Endothelial cell (in vitro differentiated cells): ENCODE measurements at regions not wholly inside any gene's neighbourhood (a gene's known extent, or its start where the extent isn't known, plus 50 kb on each side); places are given as distances from the start of the nearest gene placed in this dataset.
A peak's percentile ranks its signal among the peaks of the same experiment; 100 is the strongest.
"Not testable (repeated sequence)": the region's sequence is repeated elsewhere in the genome, so short reads cannot be mapped to it uniquely, and the experiment has no call there.

Source experiments
- DNase-seq: peaks from one replicate; pipeline ENCODE4 v3.0.0; 2021; ENCODE audit warnings: low spot score
- H3K27ac Mint-ChIP-seq: one replicate; pipeline ENCODE4 v1.8.0; 2021; ENCODE audit warnings: mixed read lengths, inconsistent platforms; ENCODE audit not compliant: unreplicated experiment
- H3K27me3 Mint-ChIP-seq: one replicate; pipeline ENCODE4 v1.8.0; 2021; ENCODE audit warnings: mild to moderate bottlenecking, moderate library complexity, mixed read lengths, inconsistent platforms; ENCODE audit not compliant: unreplicated experiment
- H3K36me3 Mint-ChIP-seq: one replicate; pipeline ENCODE4 v1.8.0; 2021; ENCODE audit warnings: mild to moderate bottlenecking, low read depth, mixed read lengths, inconsistent platforms; ENCODE audit not compliant: unreplicated experiment
- H3K4me1 Mint-ChIP-seq: one replicate; pipeline ENCODE4 v1.8.0; 2021; ENCODE audit warnings: mild to moderate bottlenecking, mixed read lengths, inconsistent platforms; ENCODE audit not compliant: unreplicated experiment
- H3K4me3 Mint-ChIP-seq: one replicate; pipeline ENCODE4 v1.8.0; 2021; ENCODE audit warnings: mild to moderate bottlenecking, mixed read lengths, inconsistent platforms; ENCODE audit not compliant: unreplicated experiment
- H3K9me3 Mint-ChIP-seq: one replicate; pipeline ENCODE4 v1.8.0; 2021; ENCODE audit warnings: mixed read lengths, inconsistent platforms; ENCODE audit not compliant: unreplicated experiment
- CTCF ChIP-seq: fragments of 200-600 bp; sonication (generic); IDR thresholded peaks from one replicate; pipeline ENCODE4 v1.5.0; 2021; ENCODE audit warnings: antibody characterized with exemption; ENCODE audit not compliant: unreplicated experiment

DNA sequence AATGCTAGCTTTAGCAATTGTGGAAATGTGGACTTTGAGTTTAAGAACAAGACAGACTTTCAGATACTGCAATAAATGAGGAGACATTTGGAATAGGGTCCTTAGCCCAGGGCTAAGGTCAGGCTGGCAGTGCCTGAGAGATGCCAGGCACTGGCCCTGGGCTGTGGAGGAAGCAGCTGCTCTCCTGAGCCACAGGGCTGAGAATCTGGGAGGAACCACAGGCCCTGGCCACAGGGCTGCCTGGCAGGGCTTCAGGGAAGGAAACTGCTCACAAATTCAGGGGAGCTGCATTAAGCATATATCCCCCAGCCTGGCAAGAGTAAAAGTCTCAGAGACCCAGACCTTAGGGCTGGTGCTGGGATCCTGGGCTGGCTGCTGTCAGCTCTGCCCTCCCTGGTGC, 305.1 kb downstream of the RPIA start:
- H3K27ac Mint-ChIP-seq, H3K27me3 Mint-ChIP-seq: not testable (repeated sequence)

DNA sequence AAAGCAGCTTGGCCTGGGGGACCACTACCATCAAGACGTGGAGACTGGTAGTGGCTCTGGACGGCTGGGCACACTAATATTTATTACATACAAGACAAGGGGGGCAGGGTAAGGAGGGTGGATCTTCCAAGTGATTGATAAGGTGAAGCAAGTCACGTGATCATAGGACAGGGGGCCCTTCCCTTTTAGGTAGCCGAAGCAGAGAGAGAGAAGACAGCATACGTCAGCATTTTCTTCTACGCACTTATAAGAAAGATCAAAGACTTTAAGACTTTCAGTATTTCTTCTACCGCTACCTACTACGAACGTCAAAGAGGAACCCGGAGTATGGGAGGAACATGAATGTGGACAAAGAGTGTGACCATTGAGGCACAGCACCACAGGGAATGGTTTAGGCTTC, 307.9 kb downstream of the RPIA start:
- peaks cover 9% of the 10 kb centered on the region for H3K4me1 Mint-ChIP-seq
- no peak overlapping the region for H3K27ac Mint-ChIP-seq
- no peaks in the 10 kb centered on the region for H3K9me3 Mint-ChIP-seq
- H3K27me3 Mint-ChIP-seq: no peaks in the 10 kb centered on the region
- H3K4me3 Mint-ChIP-seq: no peak overlapping the region
- no peak for DNase-seq
- H3K36me3 Mint-ChIP-seq: no peaks in the 10 kb centered on the region
- TF ChIP-seq CTCF: no peak

More for the DNA sequence above, 305.1 kb downstream of the RPIA start:
- H3K9me3 Mint-ChIP-seq, DNase-seq, H3K36me3 Mint-ChIP-seq, H3K4me3 Mint-ChIP-seq: not testable (repeated sequence)
- peaks cover 11% of the 10 kb centered on the region for H3K4me1 Mint-ChIP-seq

- Mint-ChIP-seq H3K27me3 (no peaks in the 10 kb centered on the region), H3K27ac (no peak overlapping the region), H3K9me3 (no peaks in the 10 kb centered on the region), H3K36me3 (no peaks in the 10 kb centered on the region), H3K4me1 (peaks cover 6% of the 10 kb centered on the region), H3K4me3 (no peak overlapping the region)
- no peak for DNase-seq
- no peak for TF ChIP-seq CTCF
Observed at GRCh38 chr2:89000235-89000634, 308.8 kb downstream of the RPIA start.

DNA sequence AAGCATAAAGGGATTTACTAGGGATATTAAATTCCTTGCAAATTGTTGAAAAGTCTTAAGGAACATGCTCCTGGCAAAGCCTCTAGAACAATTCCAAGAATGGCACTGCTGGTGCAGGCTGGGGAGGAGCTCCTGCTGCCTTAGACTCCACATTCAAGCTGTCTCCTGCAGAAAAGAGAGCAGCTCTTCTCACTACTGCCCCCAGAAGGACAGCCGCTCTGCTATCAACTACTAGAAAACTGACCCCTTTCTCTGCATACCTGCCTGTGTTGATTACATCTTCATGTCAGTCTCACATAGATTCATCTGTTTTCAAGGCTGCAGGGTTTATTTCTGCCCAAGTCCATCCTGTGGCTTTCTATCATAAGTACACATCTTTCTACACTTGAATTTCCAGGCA, 312.8 kb downstream of the RPIA start:
- H3K27me3 Mint-ChIP-seq, H3K9me3 Mint-ChIP-seq, H3K27ac Mint-ChIP-seq: not testable (repeated sequence)

DNA sequence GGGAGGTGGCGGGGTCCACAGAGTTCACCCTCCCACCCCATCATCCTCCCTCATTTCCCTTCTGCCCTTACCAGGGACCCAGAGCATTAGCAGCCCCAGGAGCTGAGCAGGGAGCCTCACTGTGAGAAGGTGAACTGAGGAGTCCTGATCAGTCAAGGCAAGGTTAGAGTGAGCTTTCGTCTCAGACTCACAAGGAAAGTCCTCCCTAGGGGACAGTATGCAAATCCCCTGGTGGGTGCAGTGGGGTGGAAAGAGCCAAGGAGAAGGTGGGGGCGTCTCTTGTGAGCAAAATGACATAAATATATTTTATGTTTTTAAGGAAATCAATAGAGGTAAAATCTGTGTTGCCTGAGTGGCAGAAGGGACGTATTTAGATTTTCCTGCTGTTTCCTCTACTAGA, 329.1 kb downstream of the RPIA start:
- not testable (repeated sequence) for DNase-seq, H3K27me3 Mint-ChIP-seq, H3K4me3 Mint-ChIP-seq, H3K9me3 Mint-ChIP-seq, H3K27ac Mint-ChIP-seq, H3K4me1 Mint-ChIP-seq, H3K36me3 Mint-ChIP-seq

More for the DNA sequence above, 312.8 kb downstream of the RPIA start:
- not testable (repeated sequence) for H3K4me1 Mint-ChIP-seq, H3K36me3 Mint-ChIP-seq, H3K4me3 Mint-ChIP-seq, DNase-seq

DNA sequence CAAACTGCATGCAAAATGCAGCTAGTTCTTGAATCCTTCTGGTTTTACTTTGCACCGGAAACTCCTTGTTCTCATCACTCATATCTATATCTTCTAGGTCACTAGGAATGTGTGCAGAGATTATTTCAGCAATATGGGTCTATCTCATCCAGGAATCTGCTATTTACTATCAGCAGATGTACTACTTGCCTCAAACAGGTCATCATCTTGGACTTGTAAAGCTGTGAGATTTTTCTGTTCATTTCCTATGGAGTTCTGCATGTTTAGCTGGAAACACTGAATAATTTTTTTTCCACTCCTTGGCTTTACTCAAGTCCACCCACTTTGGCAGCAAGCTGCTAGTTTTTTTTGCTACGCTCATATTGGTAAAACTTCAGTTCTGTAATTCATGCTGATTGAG, 334.8 kb downstream of the RPIA start:
- not testable (repeated sequence) for DNase-seq, H3K4me3 Mint-ChIP-seq, H3K4me1 Mint-ChIP-seq, H3K27me3 Mint-ChIP-seq, H3K27ac Mint-ChIP-seq, H3K9me3 Mint-ChIP-seq, H3K36me3 Mint-ChIP-seq

- not testable (repeated sequence) for H3K36me3 Mint-ChIP-seq, H3K9me3 Mint-ChIP-seq, H3K4me3 Mint-ChIP-seq, H3K4me1 Mint-ChIP-seq, H3K27ac Mint-ChIP-seq, H3K27me3 Mint-ChIP-seq, DNase-seq
Observed at GRCh38 chr2:89027115-89027514, 335.6 kb downstream of the RPIA start.

DNA sequence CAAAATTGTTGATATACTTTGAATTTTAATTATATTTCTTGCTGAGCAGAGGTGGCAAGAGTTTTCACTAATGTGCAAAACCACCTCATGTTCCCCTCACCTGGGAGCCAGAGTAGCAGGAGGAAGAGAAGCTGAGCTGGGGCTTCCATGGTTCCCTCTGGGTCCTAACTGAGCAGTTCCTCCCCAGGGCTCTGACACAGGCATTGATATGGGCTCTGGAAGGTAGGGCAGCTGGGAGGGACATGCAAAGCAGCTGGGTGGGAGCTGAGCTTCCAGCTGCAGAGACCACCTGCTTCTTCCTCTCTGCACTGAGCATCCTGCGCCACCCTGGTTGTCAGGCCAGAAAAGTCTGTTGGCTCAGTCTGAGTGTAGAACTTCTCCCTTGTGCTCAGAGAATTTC, 336.1 kb downstream of the RPIA start:
- H3K9me3 Mint-ChIP-seq, DNase-seq, H3K4me3 Mint-ChIP-seq, H3K27ac Mint-ChIP-seq, H3K27me3 Mint-ChIP-seq, H3K4me1 Mint-ChIP-seq, H3K36me3 Mint-ChIP-seq: not testable (repeated sequence)

DNA sequence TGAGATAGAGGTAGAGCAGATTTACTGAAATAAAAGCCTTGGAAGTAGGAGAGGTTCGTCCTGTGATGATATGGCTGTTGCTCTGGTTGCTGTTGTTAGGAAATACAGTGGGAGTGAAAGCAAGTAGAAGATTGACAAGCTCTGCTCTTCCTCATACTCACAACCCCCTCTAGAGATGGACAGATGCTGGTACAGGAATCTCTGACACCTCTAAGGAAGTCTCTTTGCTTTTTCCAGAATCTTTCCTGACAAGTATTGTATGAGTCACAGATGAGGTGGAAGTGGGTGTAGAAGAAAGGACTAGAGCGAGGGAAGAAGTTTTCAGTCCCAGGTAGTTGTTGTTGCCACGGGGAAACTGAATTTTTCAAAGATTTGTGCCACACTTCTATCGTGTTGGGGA, 337.8 kb downstream of the RPIA start:
- not testable (repeated sequence) for H3K9me3 Mint-ChIP-seq, H3K27me3 Mint-ChIP-seq, H3K4me3 Mint-ChIP-seq

More for the DNA sequence above, 337.8 kb downstream of the RPIA start:
- peak overlapping the region; percentile 42 for H3K27ac Mint-ChIP-seq
- not testable (repeated sequence) for H3K4me1 Mint-ChIP-seq, H3K36me3 Mint-ChIP-seq, DNase-seq
